SKM-1 (cell line): ENCODE measurements at regions not wholly inside any gene's neighbourhood (a gene's known extent, or its start where the extent isn't known, plus 50 kb on each side); places are given as distances from the start of the nearest gene placed in this dataset.
"Not testable (repeated sequence)": the region's sequence is repeated elsewhere in the genome, so short reads cannot be mapped to it uniquely, and the experiment has no call there.

Source experiments
- DNase-seq: peaks from one replicate; lab custom pipeline; 2025; ENCODE audit not compliant: unreplicated experiment; lab: John Stamatoyannopoulos, UW

- no peak for DNase-seq
These were observed 709.3 kb upstream of the KLHL1 start for GRCh38 chr13:70817576-70817975.

DNA sequence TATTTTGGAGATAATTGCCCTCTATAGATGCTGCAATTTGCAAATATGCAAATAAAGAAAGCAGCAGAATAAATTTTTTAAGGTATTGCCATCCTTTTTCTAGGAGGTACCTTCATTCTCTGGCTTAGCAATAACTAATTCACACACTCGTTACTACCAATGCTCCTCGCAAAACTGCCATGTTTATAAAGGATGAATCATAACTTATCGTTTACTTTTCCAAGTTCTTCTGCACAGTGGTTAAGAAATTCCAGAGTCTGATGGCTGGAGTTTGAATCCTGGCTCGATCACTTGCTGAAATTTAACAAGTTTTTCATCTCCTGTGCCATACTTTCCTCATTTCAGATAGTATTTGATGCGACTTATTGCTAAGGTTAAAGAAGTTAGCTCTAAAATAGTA is 708.6 kb upstream of the KLHL1 start:
- DNase-seq, result no peak

- no peak for DNase-seq
These were observed 706.4 kb upstream of the KLHL1 start for GRCh38 chr13:70814684-70815083.

- no peak for DNase-seq
These were observed 704.2 kb upstream of the KLHL1 start for GRCh38 chr13:70812481-70812880.

DNA sequence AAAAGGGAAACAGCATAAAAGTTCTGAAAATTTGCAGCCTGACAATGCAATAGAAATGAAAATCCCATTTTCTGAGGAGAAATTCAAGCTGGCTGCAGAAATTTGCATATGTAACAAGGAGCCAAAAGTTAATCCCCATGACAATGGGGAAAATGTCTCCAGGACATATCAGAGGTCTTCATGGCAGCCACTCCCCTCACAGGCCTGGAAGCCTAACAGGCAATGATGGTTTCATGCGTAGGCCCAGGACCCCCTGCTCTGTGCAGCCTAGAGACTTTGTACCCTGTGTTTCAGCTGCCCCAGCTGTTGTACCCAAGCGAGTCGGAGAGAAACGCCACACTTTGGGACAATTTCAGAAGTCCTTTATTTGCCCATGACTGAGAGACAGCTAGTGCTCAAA is 701.3 kb upstream of the KLHL1 start:
- no peak for DNase-seq

- no peak for DNase-seq
These were observed 690.1 kb upstream of the KLHL1 start for GRCh38 chr13:70798385-70798784.

GRCh38 chr13:70795484-70795883 is 687.2 kb upstream of the KLHL1 start:
- no peak for DNase-seq

DNA sequence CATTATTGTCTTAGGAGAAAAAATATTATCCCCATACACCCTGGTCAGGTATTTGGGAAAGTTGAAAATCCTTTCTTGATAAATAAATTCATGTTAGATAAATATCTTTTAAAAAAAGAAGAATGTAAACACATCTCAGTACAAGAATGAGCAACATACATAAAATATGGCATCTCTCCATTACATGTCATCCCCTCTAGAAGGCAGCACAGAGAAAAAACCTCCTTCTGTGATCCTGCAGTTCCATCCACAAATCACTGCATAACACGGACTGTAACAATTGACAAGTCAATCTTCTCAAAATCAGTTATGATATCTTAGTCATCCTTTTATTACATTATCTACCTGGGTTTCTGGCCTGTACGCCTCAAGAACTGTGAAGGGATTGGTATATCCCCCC is 683.9 kb upstream of the KLHL1 start:
- DNase-seq, result no peak

DNA sequence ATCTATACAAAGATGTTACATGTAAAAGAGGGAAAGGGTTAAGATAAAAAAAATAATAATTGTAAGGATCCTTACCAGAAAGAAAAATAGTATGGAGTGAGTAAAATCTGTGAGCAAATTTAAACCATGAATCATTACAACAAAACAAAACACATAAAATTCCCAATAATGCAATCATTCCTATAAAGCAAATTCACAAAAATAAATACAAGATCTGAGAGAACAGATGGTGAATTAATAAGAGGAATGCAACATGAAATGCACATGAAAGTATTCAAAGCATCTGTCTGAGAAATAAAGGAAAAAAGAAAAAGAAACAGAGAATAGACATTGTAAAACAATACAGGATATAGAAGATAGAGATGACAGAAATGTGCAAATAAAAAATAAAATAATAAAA is 681.5 kb upstream of the KLHL1 start:
- no peak for DNase-seq

DNA sequence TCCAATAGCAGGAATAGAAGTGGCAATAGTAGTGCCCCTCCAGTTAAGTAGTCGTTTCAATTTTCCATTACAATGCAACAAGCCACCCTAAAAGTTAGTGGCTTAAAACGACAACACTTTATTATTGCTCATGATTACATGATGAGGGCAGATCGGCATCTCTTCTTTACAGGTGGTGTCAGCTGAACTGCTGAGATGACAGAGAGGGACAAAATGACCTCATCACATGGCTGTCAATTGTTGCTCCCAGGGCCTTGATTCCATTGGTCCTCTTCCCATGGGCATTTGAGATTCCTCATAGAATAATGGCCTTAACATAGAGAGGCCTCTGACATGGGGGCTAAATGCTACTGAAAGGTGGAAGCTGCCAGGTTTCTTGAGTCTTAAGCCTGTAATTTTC is 679.8 kb upstream of the KLHL1 start:
- DNase-seq, result no peak

- no peak for DNase-seq
These were observed 676.1 kb upstream of the KLHL1 start for GRCh38 chr13:70784207-70784989.

DNA sequence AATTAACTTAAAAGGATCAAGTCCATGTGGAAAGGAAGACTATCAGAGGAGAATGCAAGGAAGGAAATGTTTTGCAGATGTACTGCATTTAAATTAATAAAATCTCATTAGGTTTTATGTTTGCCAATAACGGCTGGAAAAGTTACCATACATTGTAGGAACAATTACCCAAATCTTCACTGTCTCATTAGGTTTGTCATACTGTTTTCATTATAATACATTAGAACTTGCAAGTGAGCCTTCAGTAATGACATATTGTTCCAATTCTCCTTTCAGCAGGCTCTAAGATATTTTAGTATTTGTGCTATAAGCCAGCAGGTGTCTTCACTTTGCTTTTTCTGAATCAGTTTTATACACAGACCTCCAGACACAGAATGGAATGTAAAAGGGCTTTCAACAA is 661.6 kb upstream of the KLHL1 start:
- DNase-seq, result no peak

DNA sequence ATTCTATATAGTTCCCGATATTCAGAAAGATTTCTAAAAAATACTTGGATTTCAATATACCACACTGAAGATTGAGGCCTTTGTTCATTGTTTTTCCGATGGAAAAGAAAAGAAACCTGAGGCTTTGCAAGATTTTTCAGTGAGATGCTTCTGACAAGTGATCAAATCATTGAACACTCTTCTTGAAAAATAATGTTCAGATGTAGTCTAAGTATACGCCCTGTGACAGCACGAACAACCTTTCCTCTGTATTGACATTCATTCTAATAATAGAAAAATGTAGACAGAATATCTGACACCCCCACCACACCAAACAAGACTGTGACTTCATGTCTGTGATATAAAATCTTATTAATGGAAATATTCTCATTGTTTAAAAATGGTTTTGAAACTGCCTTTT is 650.7 kb upstream of the KLHL1 start:
- no peak for DNase-seq

DNA sequence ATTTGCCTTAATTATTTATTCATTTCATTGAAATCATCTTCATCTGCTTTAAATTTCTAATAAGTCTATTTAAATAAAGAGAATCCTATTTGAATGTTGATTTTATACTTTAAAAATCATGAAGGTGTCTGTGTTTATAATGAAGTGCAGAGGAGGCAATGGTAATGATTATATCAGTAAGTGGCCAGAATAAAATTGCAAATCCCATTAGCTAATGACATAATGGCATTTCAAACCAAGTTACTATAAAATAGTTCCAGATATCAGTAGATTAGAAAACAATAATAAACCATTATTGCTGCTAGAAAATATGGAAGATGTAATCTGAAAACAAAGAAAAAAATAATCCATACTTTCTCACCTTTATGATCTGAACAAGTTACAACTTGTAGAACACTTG is 647.8 kb upstream of the KLHL1 start:
- DNase-seq, result no peak

DNA sequence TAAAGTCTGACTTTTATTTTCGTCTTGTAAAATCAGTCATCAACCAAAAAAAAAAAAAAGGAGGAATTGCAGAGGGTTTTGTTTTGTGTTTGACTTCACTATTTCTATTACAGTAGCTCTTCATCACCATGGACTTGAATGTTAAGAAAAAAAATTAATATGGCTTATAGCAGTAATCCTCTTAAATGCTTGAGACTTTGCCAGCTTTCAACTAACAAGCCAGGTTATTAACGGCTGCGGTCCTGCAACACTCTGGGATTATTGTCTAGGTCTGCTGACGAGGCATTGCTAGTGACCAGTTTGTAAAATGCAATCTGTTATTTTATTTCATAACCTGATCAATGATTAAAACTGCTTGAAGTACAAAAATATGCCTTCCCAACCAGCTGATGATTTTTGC is 647.2 kb upstream of the KLHL1 start:
- no peak for DNase-seq

- DNase-seq, result no peak
These were observed 639.0 kb upstream of the KLHL1 start for GRCh38 chr13:70747262-70747661.

GRCh38 chr13:70746469-70746868 is 638.2 kb upstream of the KLHL1 start:
- DNase-seq, result not testable (repeated sequence)

DNA sequence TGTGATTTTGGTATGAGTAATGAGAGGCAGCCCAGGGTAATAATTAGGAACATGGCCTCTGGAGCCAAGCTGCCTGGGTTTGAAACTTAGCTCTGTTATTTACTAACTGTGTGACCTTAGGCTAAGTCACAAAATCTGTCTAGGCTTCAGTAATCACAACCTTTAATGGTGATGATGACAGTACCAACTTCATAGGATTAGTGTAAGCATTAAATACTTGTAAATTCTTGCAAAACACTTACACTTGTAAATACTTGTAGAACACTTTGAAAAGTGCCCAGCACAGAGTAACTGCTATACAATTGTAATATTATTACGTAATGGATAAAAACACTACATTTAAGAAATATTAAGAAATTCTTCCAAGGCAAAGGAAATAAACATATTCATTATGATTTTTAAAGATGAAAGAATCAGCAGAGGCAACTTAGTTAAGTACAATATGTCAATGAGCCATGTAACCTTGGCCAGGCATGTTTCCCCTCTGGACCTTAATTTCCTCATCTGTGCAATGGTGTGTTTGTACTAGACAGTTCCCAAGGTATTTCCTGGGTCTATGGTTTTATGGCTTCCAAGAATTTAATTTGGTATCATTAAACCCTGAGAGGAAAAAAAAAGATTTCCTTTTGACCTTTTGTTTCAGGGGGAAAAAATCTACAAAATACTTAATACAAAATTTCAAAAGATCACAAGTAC is 628.5 kb upstream of the KLHL1 start:
- no peak for DNase-seq

GRCh38 chr13:70732611-70733010 is 624.4 kb upstream of the KLHL1 start:
- no peak for DNase-seq

DNA sequence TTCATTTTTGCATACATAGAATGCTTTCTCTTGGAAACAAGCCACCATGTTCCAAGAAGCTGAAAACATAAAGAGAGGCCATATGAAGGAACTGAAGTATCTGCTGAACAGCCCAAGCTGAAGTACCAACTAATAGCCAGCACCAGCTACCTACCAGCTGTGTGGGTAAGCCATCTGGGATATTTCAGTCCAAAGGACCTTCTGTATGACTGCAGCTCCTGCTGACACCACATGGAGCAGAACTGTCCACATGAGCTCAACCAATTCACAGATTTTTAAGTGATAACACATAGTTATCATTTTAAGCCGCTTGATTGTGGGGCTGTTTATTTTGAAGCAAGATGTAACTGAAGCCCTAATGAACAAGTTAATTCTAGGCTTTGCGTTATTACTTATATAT is 621.1 kb upstream of the KLHL1 start:
- no peak for DNase-seq

DNA sequence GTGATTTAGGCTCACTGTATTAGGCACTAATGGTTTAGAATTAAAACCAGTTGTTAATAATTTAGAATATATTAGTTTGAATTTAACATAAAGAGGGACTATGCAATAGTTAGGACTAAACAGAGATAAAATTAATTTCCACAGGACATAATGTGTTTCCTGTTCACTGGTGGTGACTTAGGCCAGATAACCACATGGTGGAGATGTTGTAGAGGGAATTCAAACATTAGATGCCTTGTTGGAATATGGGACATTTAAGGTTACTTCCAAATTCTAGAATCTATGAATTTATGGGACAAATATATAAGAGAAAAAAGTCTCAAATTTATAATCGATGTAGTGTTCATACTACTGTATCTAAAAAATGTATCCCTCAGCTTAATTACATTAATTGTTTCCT is 615.5 kb upstream of the KLHL1 start:
- DNase-seq, result no peak

DNA sequence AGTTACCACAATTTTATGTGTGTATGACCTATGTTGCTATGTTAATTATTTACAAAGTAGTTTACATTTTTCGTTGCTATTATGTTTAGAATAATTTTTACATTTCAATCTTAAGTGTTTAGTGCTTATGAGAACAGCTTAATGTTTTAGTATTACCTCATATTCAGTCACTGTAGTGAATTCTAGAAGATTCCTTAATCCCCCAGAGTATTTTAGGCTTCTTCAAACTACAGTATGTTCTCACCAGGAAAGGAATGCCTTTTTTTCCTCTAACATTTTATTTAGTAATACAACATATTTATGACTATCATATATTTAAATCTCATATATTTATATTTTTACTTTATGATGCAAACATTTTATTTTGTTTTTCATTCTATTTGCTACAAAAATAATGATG is 612.1 kb upstream of the KLHL1 start:
- DNase-seq, result no peak

GRCh38 chr13:70714993-70715392 is 606.7 kb upstream of the KLHL1 start:
- DNase-seq, result no peak
